Thymus (tissue), 11 donors: ENCODE measurements at regions not wholly inside any gene's neighbourhood (a gene's known extent, or its start where the extent isn't known, plus 50 kb on each side); places are given as distances from the start of the nearest gene placed in this dataset.
A peak's percentile ranks its signal among the peaks of the same experiment; 100 is the strongest.

Experiments
- DNase-seq, 9 donors: peaks; one replicate each; pipeline ENCODE4 v3.0.0-alpha.2; 2013; ENCODE audit warnings: low spot score in 9 of 9, low read depth in 6 of 9, missing footprints in 1 of 9
- H3K27ac ChIP-seq, 2 donors: one replicate each; pipeline ENCODE4 v1.5.1; 2013; ENCODE audit warnings: control low read depth in 1 of 2, low read depth in 1 of 2, low read length in 1 of 2, mild to moderate bottlenecking in 1 of 2, moderate library complexity in 1 of 2
- H3K27me3 ChIP-seq, 2 donors: one replicate each; pipeline ENCODE4 v1.5.1; 2013; ENCODE audit warnings: low read length in 1 of 2; ENCODE audit not compliant: control insufficient read depth in 2 of 2, insufficient read depth in 1 of 2
- H3K36me3 ChIP-seq, 2 donors: one replicate each; pipeline ENCODE4 v1.5.1; 2013; ENCODE audit warnings: low read length in 1 of 2, mild to moderate bottlenecking in 1 of 2, moderate library complexity in 1 of 2; ENCODE audit not compliant: control insufficient read depth in 2 of 2, insufficient read depth in 2 of 2
- H3K4me1 ChIP-seq, 2 donors: one replicate each; pipeline ENCODE4 v1.5.1; 2013; ENCODE audit warnings: low read length in 2 of 2; ENCODE audit not compliant: control insufficient read depth in 2 of 2, insufficient read depth in 2 of 2
- H3K4me3 ChIP-seq, 2 donors: one replicate each; pipeline ENCODE4 v1.5.1; 2013; ENCODE audit warnings: low read length in 2 of 2, control low read depth in 1 of 2, mild to moderate bottlenecking in 1 of 2
- H3K9me3 ChIP-seq, 2 donors: one replicate each; pipeline ENCODE4 v1.5.1; 2013; ENCODE audit warnings: low read length in 1 of 2, mild to moderate bottlenecking in 1 of 2; ENCODE audit not compliant: control insufficient read depth in 2 of 2, insufficient read depth in 1 of 2
- WGBS: extraction: QIAGEN DNeasy Blood & Tissue Kit; methylation state at CpG from one replicate; pipeline ENCODE4 v1.1.7; 2013; 5-methylcytosine and 5-hydroxymethylcytosine counted together
- donor health status: healthy.

DNA sequence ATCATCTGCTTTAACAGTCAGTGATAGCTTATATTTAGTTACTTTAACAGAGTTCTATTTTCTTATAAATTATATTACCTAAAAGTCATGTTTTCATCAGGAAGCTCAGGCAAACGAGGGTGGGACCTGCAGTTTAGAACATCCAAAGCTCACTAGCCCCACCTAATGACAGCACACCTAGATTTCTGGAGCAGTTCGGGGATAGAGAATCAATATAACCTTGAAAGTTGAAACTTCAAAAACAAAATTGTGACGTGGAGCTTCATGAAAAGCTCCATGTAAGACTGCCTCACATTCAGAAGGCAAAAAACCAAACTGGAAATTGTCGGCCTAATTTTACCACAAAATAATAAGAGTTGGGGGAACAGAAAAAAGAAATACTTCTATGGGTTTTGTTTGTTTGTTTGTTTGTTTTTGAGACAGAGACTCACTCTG lies 185.9 kb upstream of the CCDC150 start:
- peak; percentile 2 to 65 (median 40) for DNase-seq
- Histone ChIP-seq H3K9me3 (no peaks in the 10 kb centered on the region), H3K4me3 (no peak overlapping the region), H3K4me1 (no peaks in the 10 kb centered on the region), H3K36me3 (no peaks in the 10 kb centered on the region), H3K27me3 (no peaks in the 10 kb centered on the region), H3K27ac (no peak overlapping the region)
- 11% methylated on average over 4 of the region's 4 CpGs for WGBS

DNA sequence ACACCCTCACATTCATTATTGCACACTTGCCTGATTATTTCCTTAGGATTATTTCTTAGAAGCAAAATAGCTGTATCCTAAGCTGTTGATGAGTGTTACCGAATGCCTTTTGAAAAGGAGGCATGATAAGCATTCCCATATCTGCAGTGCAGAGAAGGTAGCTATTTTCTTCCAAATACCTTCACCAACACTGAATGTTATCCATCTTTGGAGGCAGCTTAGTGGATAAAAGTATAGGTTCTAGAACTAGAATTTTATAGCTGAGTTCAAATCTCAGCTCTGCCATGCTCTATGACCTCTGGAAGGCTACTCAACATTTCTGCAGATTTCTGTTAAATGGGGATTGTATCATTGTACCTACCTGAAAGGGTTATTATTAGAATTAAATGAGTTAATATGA lies 185.0 kb upstream of the CCDC150 start:
- no peak for DNase-seq
- no peak overlapping the region for H3K4me3 ChIP-seq
- H3K9me3 ChIP-seq: no peaks in the 10 kb centered on the region
- no peaks in the 10 kb centered on the region for H3K4me1 ChIP-seq
- no peak overlapping the region for H3K27ac ChIP-seq
- peaks cover 0 to 1% of the 10 kb centered on the region in 2 donors for H3K27me3 ChIP-seq
- no peaks in the 10 kb centered on the region for H3K36me3 ChIP-seq
- 100% methylated on average over 1 of the region's 1 CpG for WGBS

DNA sequence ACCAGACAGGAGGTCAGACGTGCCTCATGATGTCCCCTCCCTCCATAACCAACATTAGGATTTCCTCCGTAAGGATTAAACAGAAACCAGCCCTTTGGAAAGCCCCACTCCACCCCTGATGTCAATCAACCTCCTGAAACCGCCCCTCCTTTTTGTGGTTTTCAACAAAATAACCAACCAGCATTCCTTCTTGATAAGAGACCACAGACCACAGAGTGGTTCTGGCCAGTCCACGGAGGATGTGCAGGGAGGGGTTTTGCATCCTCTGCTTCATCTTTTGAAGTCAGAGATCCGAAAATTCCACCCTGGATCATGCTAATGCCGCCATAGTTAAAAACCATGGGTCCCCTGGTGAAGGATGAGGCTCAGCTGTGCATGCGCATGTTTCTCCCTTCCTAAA lies 180.0 kb upstream of the CCDC150 start:
- H3K4me1 ChIP-seq: no peaks in the 10 kb centered on the region
- no peak for DNase-seq
- peaks cover 0 to 5% of the 10 kb centered on the region in 2 donors for H3K27me3 ChIP-seq
- H3K4me3 ChIP-seq: no peak overlapping the region
- H3K9me3 ChIP-seq: no peaks in the 10 kb centered on the region
- H3K27ac ChIP-seq: no peak overlapping the region
- WGBS: under 1% methylated on average over 7 of the region's 7 CpGs
- no peaks in the 10 kb centered on the region for H3K36me3 ChIP-seq

DNA sequence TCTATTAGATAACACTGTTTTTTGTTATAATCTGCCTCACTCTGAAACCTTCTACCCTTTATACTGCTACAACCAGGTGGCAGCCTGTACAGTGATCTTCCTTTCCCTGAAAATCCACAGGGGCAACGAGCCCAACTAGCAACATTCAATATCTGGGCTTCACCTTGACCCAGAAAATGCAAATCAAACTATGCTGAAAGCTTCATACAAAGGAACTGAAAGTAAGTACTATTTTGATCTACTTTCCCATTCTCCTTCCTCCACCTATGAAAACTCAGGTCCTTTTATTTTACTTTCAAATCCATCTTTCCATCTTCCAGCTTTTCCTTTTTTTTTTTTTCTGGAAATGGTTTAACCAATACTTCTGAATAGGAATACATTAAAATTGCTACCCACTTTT lies 175.8 kb upstream of the CCDC150 start:
- 64% methylated on average over 1 of the region's 1 CpG for WGBS
- Histone ChIP-seq H3K9me3 (no peaks in the 10 kb centered on the region), H3K27me3 (peaks cover 0 to 5% of the 10 kb centered on the region in 2 donors), H3K4me3 (no peak overlapping the region), H3K4me1 (no peaks in the 10 kb centered on the region), H3K36me3 (no peaks in the 10 kb centered on the region), H3K27ac (no peak overlapping the region)
- DNase-seq: no peak

DNA sequence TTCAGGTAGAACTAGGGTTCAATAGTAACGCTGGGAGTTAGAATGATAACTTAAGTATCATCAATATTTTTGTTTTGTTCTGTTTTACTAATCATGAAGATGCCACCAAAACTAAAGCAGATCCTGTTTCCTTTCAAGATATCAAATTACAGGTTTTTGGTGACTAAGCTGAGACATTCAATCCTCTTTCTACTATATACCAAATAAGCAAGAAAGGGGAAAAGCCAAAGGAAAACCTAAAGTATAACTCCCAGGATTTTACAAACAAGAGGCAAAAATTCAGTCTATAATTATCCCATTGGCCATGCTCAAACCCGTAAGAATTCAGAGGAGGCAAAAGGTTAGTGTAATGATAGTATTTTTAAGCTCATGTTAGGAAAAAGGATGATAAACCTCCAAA lies 175.2 kb upstream of the CCDC150 start:
- H3K9me3 ChIP-seq: no peaks in the 10 kb centered on the region
- H3K36me3 ChIP-seq: no peaks in the 10 kb centered on the region
- DNase-seq: no peak
- no peaks in the 10 kb centered on the region for H3K4me1 ChIP-seq
- no peak overlapping the region for H3K4me3 ChIP-seq
- H3K27me3 ChIP-seq: peaks cover 0 to 5% of the 10 kb centered on the region in 2 donors
- H3K27ac ChIP-seq: no peak overlapping the region
- 95% methylated on average over 2 of the region's 2 CpGs for WGBS

DNA sequence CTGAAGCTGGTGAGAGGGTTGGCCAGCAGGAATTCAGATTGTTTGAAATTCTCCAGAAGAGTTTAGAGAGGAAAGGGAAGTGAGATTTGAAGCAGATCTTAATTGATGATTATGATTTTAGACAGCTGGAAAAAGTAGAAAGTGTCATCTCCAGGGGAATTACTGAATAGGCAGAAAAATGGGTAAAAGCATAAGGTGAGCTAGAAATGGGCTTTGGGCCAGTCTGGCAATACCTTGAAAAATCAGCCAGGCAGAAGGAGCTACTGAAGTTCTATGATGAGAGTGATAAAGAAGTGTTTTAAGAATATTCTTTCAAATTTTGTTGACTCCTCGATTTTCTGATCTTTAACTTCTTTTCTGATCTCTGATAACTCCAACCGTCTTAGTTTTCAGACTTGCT lies 172.9 kb upstream of the CCDC150 start:
- H3K27ac ChIP-seq: no peak overlapping the region
- no peaks in the 10 kb centered on the region for H3K4me1 ChIP-seq
- no peaks in the 10 kb centered on the region for H3K9me3 ChIP-seq
- H3K36me3 ChIP-seq: no peaks in the 10 kb centered on the region
- H3K4me3 ChIP-seq: no peak overlapping the region
- no peak for DNase-seq
- WGBS: 92% methylated on average over 2 of the region's 2 CpGs
- H3K27me3 ChIP-seq: no peaks in the 10 kb centered on the region

DNA sequence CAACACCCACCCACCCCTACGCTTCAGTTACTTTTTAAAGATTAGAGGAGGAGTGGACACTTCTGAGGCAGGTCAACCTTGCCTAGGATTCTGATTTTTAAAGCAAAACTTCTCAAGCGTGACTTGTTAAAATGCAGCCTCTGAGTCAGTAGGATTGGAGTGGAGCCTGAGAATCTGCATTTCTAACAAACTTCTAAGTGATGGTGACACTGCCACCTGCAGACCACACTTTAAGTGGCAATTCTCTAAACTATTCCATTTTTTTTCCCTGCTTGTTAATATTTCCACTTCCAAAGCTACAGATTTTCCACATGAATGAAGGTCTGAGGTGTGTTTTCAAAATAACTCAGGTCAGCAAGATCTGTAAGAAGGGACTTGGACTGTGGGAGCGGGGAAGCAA lies 171.1 kb upstream of the CCDC150 start:
- 95% methylated on average over 3 of the region's 3 CpGs for WGBS
- no peaks in the 10 kb centered on the region for H3K36me3 ChIP-seq
- no peak overlapping the region for H3K27ac ChIP-seq
- H3K27me3 ChIP-seq: no peaks in the 10 kb centered on the region
- no peaks in the 10 kb centered on the region for H3K9me3 ChIP-seq
- H3K4me1 ChIP-seq: no peaks in the 10 kb centered on the region
- H3K4me3 ChIP-seq: no peak overlapping the region
- no peak for DNase-seq

DNA sequence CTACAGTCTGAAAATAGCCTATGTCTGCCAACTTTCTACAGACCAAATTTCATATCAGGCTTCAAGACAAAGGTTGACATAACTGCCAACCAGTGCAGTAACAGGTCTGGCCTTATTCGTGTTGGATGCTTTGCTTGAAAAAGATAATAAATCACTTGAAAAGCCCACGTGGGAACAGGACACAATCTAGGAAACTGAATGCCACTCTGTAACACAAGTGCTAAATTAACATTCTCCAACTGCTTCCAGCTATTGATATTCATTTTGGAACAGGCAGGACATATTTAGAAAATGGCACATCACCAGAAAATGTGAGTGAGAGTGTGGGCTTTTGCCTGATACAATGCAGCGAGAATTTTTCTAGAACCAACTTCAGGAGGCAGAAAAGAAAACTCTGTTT lies 165.9 kb upstream of the CCDC150 start:
- H3K4me1 ChIP-seq: no peaks in the 10 kb centered on the region
- H3K4me3 ChIP-seq: no peak overlapping the region
- H3K27ac ChIP-seq: no peak overlapping the region
- no peaks in the 10 kb centered on the region for H3K36me3 ChIP-seq
- 50% methylated on average over 3 of the region's 3 CpGs for WGBS
- DNase-seq: no peak
- no peaks in the 10 kb centered on the region for H3K9me3 ChIP-seq
- no peaks in the 10 kb centered on the region for H3K27me3 ChIP-seq

DNA sequence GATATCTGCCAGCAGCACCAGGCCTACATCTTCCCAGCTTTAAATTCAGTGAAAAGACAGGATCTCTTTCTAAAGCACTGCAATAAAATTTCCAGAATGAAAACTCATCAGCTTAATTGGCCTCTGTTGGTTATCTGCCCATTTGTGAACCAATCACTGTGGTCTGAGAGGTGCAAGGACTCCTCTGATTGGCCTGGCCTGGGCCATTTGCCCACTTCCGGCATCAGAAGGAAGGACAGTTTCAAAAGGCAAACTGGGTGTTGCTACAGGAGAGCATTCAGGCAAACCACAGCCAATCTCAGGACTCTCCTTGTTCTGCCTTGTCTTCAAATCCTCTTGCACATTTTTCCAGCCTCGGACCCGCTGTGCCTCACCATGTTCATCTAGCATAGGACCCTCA lies 163.9 kb upstream of the CCDC150 start:
- Histone ChIP-seq H3K27ac (no peak overlapping the region), H3K4me3 (no peak overlapping the region), H3K4me1 (no peaks in the 10 kb centered on the region), H3K27me3 (no peaks in the 10 kb centered on the region), H3K9me3 (no peaks in the 10 kb centered on the region), H3K36me3 (no peaks in the 10 kb centered on the region)
- no peak for DNase-seq
- WGBS: 98% methylated on average over 3 of the region's 3 CpGs

DNA sequence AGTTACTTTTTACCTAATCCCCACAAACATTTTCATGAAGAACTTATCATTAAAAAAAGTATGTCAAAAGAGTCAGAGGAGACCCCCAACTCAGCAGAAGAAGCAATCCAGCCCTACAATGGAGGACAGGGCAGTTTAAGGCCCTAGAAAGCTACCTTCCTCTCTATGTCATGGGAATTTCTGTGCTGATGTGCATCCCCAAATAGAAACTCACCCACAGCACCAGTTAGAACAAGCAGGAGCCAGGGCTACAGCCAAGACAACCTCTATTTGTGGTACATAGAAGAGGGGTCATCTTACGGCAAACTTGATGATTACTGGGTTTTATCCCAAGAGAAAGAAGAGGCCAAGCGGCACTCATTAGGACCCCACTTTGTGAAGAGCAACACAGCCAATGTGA lies 160.9 kb upstream of the CCDC150 start:
- 100% methylated on average over 2 of the region's 2 CpGs for WGBS
- no peaks in the 10 kb centered on the region for H3K36me3 ChIP-seq
- no peak overlapping the region for H3K4me3 ChIP-seq
- no peak overlapping the region for H3K27ac ChIP-seq
- peaks cover 0 to 2% of the 10 kb centered on the region in 2 donors for H3K27me3 ChIP-seq
- H3K4me1 ChIP-seq: no peaks in the 10 kb centered on the region
- DNase-seq: no peak
- H3K9me3 ChIP-seq: no peaks in the 10 kb centered on the region
